D721Med (cell line): ENCODE measurements at regions not wholly inside any gene's neighbourhood (a gene's known extent, or its start where the extent isn't known, plus 50 kb on each side); places are given as distances from the start of the nearest gene placed in this dataset.
"Not testable (repeated sequence)": the region's sequence is repeated elsewhere in the genome, so short reads cannot be mapped to it uniquely, and the experiment has no call there.

ENCODE experiments used
- DNase-seq: peaks from one replicate; pipeline ENCODE4 v3.0.0; 2011; ENCODE audit warnings: low spot score; ENCODE audit not compliant: insufficient read length
- FAIRE-seq: peaks from 2 replicates; lab custom pipeline; 2011; peaks lifted over from hg19 to GRCh38; lab: Jason Lieb, UNC
- CTCF ChIP-seq: IDR thresholded peaks from 2 replicates; pipeline ENCODE4 v1.5.1; 2012; ENCODE audit warnings: mild to moderate bottlenecking, control low read depth; ENCODE audit not compliant: insufficient read depth; ENCODE audit errors: missing control alignments

- TF ChIP-seq CTCF: peak; percentile 36
Measured at GRCh38 chr10:90288391-90288933, 569.4 kb downstream of the HTR7 start.

DNA sequence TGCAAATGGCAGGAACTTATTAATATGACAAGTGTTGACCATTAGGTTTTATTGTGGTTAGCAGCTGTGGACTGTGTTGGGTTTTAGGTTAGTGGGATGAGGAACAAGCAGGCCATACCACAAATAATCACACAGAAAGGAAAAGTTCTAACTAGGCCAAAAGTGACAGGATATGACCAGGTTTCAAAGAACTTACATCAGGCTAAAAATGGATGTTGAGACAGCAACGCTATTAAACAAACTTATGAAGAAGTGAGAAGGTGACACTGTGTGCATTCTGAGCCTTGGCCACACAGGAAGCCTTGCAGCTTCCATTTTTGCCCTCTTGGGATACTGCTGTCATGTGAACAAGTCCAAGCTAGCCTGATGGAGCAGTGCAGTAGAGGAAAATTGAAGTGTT is 568.8 kb downstream of the HTR7 start:
- no peak for DNase-seq
- TF ChIP-seq CTCF: no peak
- no peak for FAIRE-seq

More at GRCh38 chr10:90288391-90288933, 569.4 kb downstream of the HTR7 start:
- DNase-seq (no peak), FAIRE-seq (no peak)

- FAIRE-seq (no peak), DNase-seq (no peak)
- no peak for TF ChIP-seq CTCF
Measured at GRCh38 chr10:90293616-90294015, 564.2 kb downstream of the HTR7 start.

DNA sequence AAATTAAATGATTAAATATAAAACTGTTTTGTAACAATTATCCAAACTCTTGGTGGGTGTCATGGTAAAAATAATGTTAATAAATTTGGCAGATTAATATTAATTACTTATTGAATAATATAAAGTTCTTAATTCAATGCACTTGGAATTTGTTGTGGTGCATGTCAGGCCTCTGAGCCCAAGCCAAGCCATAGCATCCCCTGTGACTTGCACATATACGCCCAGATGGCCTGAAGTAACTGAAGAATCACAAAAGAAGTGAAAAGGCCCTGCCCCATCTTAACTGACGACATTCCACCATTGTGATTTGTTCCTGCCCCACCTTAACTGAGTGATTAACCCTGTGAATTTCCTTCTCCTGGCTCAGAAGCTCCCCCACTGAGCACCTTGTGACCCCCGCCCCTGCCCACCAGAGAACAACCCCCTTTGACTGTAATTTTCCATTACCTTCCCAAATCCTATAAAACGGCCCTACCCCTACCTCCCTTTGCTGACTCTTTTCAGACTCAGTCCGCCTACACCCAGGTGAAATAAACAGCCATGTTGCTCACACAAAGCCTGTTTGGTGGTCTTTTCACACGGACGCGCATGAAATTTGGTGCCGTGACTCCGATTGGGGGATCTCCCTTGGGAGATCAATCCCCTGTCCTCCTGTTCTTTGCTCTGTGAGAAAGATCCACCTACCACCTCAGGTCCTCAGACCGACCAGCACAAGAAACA is 562.9 kb downstream of the HTR7 start:
- not testable (repeated sequence) for FAIRE-seq, DNase-seq

DNA sequence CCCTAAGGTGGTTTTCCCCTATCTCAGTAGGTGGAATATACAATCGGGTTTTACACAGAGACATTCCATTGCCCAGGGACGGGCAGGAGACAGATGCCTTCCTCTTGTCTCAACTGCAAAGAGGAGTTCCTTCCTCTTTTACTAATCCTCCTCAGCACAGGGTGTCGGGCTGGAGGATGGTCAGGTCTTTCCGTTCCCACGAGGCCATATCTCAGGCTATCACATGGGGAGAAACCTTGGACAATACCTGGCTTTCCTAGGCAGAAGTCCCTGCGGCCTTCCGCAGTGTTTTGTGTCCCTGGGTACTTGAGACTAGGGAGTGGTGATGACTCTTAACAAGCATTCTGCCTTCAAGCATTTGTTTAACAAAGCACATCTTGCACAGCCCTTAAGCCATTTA is 555.8 kb downstream of the HTR7 start:
- FAIRE-seq: not testable (repeated sequence)

GRCh38 chr10:90302758-90303481 is 554.9 kb downstream of the HTR7 start:
- DNase-seq (no peak), FAIRE-seq (no peak)
- no peak for TF ChIP-seq CTCF

More for the DNA sequence above, 555.8 kb downstream of the HTR7 start:
- DNase-seq: not testable (repeated sequence)

- no peak for FAIRE-seq
- no peak for TF ChIP-seq CTCF
Measured at GRCh38 chr10:90304533-90304932, 553.3 kb downstream of the HTR7 start.

DNA sequence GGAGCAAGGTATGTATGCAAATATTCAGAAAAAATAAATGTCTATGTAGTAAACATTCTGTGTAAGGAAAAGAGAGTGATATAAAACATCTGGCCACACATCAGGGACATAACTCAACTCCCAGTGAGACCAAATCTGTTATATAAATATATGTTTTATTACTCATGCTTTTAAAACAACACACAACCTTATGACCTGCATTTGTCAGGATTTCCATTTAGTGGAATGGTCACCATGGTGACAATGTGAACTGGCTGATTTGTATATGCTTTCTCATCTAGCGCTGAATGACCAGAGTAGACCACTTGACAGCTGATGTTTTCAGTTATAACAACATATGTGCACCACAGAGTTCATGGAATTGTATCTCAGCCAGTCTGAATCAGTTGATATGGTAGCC is 551.7 kb downstream of the HTR7 start:
- no peak for DNase-seq

More at GRCh38 chr10:90304533-90304932, 553.3 kb downstream of the HTR7 start:
- no peak for DNase-seq

More for the DNA sequence above, 551.7 kb downstream of the HTR7 start:
- FAIRE-seq: no peak
- TF ChIP-seq CTCF: no peak
